Skeletal muscle cell (primary cell): ENCODE measurements at regions not wholly inside any gene's neighbourhood (a gene's known extent, or its start where the extent isn't known, plus 50 kb on each side); places are given as distances from the start of the nearest gene placed in this dataset.
"Not testable (repeated sequence)": the region's sequence is repeated elsewhere in the genome, so short reads cannot be mapped to it uniquely, and the experiment has no call there.

ENCODE experiments used
- DNase-seq: peaks from one replicate; pipeline ENCODE4 v3.0.0-alpha.2; 2010; ENCODE audit warnings: low read depth
- H3K4me3 ChIP-seq: 2 replicates; pipeline ENCODE4 v1.5.1; 2011; ENCODE audit warnings: low read depth, mild to moderate bottlenecking, control low read depth, low read length, moderate library complexity

- H3K4me3 ChIP-seq, result no peak overlapping the region
- DNase-seq, result no peak
Measured at GRCh38 chr3:164781755-164782154, 296.5 kb downstream of the SI start.

GRCh38 chr3:164779816-164780215 lies 298.5 kb downstream of the SI start:
- no peak for DNase-seq
- H3K4me3 ChIP-seq, result no peak overlapping the region

- no peak for DNase-seq
- no peak overlapping the region for H3K4me3 ChIP-seq
Measured at GRCh38 chr3:164752812-164753211, 325.5 kb downstream of the SI start.

GRCh38 chr3:164748626-164749025 lies 329.7 kb downstream of the SI start:
- DNase-seq, result no peak
- H3K4me3 ChIP-seq, result no peak overlapping the region

- DNase-seq, result no peak
- no peak overlapping the region for H3K4me3 ChIP-seq
Measured at GRCh38 chr3:164741869-164742268, 336.4 kb downstream of the SI start.

GRCh38 chr3:164737174-164737573 lies 341.1 kb downstream of the SI start:
- no peak for DNase-seq
- no peak overlapping the region for H3K4me3 ChIP-seq

GRCh38 chr3:164732166-164732565 lies 346.1 kb downstream of the SI start:
- DNase-seq, result no peak
- no peak overlapping the region for H3K4me3 ChIP-seq

GRCh38 chr3:164730815-164731360 lies 347.4 kb downstream of the SI start:
- DNase-seq, result no peak

GRCh38 chr3:164723396-164723795 lies 354.9 kb downstream of the SI start:
- no peak for DNase-seq
- no peak overlapping the region for H3K4me3 ChIP-seq

More at GRCh38 chr3:164730815-164731360, 347.4 kb downstream of the SI start:
- no peak overlapping the region for H3K4me3 ChIP-seq

GRCh38 chr3:164702808-164703207 lies 375.5 kb downstream of the SI start:
- not testable (repeated sequence) for H3K4me3 ChIP-seq, DNase-seq

GRCh38 chr3:164687902-164688301 lies 390.4 kb downstream of the SI start:
- no peak overlapping the region for H3K4me3 ChIP-seq
- DNase-seq, result no peak

GRCh38 chr3:164687211-164687610 lies 391.1 kb downstream of the SI start:
- H3K4me3 ChIP-seq, result no peak overlapping the region
- no peak for DNase-seq

- DNase-seq, result no peak
- H3K4me3 ChIP-seq, result no peak overlapping the region
Measured at GRCh38 chr3:164683489-164683888, 394.8 kb downstream of the SI start.

- no peak for DNase-seq
- H3K4me3 ChIP-seq, result no peak overlapping the region
Measured at GRCh38 chr3:164679245-164679644, 399.1 kb downstream of the SI start.

- no peak for DNase-seq
- no peak overlapping the region for H3K4me3 ChIP-seq
Measured at GRCh38 chr3:164677317-164677716, 401.0 kb downstream of the SI start.

GRCh38 chr3:164673738-164674137 lies 404.6 kb downstream of the SI start:
- no peak overlapping the region for H3K4me3 ChIP-seq
- DNase-seq, result no peak

- no peak for DNase-seq
Measured at GRCh38 chr3:164658125-164658524, 420.2 kb downstream of the SI start.

GRCh38 chr3:164657631-164658030 lies 420.7 kb downstream of the SI start:
- no peak overlapping the region for H3K4me3 ChIP-seq
- DNase-seq, result no peak

More at GRCh38 chr3:164658125-164658524, 420.2 kb downstream of the SI start:
- H3K4me3 ChIP-seq, result no peak overlapping the region

- no peak for DNase-seq
- no peak overlapping the region for H3K4me3 ChIP-seq
Measured at GRCh38 chr3:164655462-164655861, 422.8 kb downstream of the SI start.

GRCh38 chr3:164641071-164641470 lies 437.2 kb downstream of the SI start:
- no peak for DNase-seq

GRCh38 chr3:164640591-164640990 lies 437.7 kb downstream of the SI start:
- no peak for DNase-seq
- no peak overlapping the region for H3K4me3 ChIP-seq

More at GRCh38 chr3:164641071-164641470, 437.2 kb downstream of the SI start:
- no peak overlapping the region for H3K4me3 ChIP-seq

GRCh38 chr3:164620956-164621355 lies 457.3 kb downstream of the SI start:
- H3K4me3 ChIP-seq, result no peak overlapping the region
- no peak for DNase-seq
